RPMI7951 (cell line): ENCODE measurements at regions not wholly inside any gene's neighbourhood (a gene's known extent, or its start where the extent isn't known, plus 50 kb on each side); places are given as distances from the start of the nearest gene placed in this dataset.
"Not testable (repeated sequence)": the region's sequence is repeated elsewhere in the genome, so short reads cannot be mapped to it uniquely, and the experiment has no call there.

Experiments
- DNase-seq: peaks from one replicate; pipeline ENCODE4 v3.0.0-alpha.2; 2012; ENCODE audit warnings: low read depth

DNA sequence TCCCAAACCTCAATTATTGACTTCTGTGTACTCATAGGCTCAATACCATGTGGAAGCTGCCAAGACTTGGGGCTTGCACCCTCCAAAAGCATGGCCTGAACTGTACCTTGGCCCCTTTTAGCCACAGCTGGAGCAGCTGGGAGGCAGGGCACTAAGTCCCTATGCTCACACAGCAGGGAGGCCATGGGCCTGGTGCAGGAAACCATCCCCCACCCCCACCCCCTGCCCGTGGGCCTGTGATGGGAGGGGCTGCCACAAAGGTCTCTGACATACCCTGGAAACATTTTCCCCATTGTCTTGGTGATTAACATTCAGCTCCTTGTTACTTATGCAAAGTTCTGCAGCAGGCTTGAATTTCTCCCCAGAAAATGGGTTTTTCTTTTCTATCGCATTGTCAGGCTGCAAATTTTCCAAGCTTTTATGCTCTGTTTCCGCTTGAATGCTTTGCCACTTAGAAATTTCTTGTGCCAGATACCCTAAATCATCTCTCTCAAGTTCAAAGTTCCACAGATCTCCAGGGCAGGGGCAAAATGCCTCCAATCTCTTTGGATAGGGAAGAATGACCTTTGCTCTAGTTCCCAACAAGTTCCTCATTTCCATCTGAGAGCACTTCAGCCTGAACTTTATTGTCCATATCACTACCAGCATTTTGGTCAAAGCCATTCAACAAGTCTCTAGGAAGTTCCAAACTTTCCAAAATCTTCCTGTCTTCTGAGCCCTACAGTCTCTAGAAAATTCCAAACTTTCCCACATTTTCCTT lies 141.8 kb downstream of the AHR start:
- DNase-seq, result not testable (repeated sequence)

DNA sequence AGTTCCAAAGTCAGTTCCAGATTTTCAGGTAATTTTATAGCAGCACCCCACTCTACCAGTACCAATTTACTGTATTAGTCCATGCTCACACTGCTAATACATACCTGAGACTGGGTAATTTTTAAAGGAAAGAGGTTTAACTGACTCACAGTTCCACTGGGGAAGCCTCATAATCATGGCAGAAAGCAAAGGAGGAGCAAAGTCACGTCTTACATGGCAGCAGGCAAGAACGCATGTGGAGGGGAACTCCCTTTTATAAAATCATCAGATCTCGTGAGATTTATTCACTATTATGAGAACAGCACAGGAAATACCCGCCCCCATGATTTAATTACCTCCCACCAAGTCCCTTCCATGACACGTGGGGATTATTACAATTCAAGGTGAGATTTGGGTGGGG lies 142.4 kb downstream of the AHR start:
- DNase-seq, result no peak

DNA sequence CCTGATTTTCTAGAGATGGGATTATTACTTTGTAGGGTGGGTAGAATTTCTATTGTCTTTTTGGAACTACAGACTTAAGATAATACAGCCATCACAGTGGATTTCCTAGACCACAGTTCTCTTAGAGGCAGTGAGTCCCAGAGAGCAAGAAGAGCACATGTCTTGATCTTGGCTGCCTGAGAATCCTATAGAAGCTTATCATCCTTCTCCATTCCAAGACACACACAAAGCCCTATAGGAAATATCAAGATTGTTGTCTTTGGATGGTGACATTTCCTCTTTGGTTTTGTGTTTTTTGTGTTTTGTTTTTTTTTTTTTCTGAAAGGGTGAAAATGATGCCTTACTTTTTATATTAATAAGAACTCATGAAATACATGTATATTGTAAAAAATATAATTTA lies 143.1 kb downstream of the AHR start:
- no peak for DNase-seq

DNA sequence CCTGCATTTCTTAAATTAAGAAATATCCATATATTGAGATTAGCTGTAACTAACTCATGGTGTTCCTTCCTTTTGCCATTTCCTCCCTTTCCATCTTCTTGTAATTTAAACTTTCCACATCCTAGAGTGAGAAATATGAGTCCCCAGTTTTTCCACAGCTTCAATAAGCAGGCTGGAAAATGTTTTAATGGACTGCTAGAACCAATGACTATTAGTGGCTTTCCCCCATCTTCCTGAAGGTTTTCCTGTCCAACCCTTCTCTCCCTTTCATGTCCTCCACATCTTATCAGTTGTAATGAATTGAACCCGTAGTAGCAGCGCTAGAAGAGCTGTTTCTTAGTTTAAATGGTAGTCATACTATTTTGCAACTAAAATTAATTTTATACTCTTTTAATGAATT lies 145.7 kb downstream of the AHR start:
- DNase-seq, result no peak

DNA sequence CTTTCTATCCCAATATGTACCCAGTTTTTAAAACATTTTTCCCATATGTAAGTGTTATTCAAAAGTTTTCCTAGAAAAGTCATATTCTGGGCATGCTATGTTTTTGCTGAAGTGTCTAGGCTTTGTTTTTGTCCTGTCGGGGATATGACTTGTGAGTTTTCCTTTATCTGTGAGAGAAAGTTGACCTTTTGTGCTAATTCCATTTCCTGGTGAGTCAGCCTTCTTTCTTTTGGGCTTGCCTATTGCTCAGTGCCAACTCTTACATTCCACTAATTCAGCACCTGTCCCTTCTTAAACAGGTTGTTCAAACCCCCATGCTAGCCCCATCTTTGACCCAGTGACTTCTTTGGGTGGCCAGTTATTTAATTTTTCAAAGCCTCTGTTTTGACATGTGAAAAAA lies 146.2 kb downstream of the AHR start:
- DNase-seq, result peak; percentile 62

DNA sequence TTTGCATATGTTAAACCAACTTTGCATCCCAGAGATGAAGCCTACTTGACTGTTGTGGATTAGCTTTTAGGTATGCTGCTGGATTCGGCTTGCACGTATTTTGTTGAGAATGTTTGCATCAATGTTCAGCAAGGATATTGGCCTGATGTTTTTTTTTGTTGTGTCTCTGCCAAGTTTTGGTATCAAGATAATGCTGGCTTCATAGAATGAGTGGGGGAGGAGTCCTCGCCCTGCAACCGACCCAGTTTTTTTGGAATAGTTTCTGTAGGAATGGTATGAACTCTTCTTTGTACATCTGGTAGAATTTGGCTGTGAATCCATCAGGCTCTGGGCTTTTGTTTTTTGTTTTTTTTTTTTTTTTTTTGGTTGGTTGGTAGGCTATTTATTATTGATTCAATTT lies 147.9 kb downstream of the AHR start:
- DNase-seq, result no peak

DNA sequence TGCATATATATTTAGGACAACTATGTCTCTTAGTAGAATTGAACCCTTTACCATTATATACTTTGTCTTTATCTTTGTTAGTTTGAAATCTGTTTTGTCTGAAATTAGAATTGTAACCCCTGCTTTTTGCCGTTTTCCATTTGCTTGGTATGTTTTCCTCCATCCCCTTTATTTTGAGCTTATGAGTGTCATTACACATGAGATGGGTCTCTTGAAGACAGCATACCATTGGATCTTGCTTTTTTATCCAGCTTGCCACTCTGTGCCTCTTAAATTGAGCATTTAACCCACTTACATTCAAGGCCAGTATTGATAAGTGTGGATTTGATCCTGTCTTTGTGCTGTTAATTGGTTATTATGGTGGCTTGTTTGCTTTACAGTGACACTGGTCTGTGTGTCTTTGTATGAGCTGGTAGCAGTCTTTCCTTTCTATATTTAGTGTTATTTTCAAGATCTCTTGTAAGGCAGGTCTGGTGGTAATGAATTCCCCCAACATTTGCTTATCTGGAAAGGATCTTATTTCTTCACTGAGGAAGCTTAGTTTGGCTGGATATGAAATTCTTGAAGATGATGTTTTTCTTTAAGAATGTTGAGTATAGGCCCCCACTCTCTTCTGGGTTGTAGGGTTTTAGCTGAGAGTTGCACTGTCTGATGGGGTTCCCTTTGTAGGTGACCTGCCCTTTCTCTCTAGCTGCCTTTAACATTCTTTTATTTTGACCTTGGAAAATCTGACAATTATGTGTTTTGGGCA lies 149.5 kb downstream of the AHR start:
- DNase-seq, result no peak

DNA sequence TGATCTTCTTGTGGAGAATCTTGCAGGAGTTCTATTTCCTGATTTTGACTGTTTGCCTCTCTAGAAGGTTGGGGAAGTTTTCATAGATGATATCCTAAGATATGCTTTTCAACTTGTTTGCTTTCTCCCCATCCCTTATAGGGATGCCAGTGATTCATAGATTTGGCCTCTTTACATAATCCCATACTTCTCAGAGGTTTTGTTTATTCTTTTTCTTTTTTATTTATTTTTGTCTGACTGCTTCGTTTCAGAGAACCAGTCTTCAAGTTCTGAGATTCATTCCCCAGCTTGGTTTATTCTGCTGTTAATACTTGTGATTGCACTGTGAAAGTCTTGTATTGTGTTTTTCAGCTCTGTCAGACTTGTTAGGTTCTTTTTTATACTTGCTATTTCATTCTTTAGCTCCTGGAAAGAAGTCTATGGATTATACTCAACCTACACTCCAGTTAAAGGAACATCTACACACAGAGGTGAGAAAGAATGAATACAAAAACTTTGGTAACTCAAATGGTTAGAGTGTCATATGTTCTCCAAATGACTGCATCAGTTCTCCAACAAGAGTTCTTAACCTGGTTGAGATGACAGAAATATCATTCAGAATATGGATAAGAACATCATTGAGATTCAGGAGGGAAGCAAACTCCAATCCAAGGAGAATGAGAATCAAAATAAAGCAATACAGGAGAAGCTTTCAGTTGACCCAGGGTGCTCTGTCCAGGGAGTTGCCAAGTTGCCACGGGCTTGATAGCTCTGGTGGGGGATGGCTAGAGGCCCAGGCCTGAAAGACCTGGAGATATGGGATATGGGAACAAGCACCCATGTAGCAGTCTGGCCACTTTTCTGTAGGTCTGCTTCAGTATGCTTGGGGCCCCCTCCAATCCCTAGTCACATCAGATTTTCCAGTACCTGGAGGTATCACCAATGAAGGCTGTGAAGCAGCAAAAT lies 150.3 kb downstream of the AHR start:
- DNase-seq, result no peak

DNA sequence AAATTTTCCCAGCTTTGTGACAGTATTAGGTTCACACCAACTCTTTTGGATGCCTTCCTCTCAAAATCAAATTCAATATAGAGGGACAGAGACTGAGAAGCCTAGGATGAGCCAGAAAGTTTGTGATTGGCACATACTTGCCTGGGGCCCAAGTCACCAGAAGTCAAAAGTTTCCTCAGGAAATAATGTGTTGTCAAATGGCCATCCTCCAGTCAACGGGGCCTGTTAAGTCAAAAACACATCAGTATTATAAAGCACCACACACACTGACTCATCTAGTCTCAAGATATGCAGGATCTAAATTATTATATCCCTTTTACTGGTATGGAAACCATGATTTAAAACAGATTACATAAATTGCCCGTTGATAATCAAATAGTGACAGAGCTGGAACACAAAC lies 158.1 kb downstream of the AHR start:
- DNase-seq, result peak; percentile 45

DNA sequence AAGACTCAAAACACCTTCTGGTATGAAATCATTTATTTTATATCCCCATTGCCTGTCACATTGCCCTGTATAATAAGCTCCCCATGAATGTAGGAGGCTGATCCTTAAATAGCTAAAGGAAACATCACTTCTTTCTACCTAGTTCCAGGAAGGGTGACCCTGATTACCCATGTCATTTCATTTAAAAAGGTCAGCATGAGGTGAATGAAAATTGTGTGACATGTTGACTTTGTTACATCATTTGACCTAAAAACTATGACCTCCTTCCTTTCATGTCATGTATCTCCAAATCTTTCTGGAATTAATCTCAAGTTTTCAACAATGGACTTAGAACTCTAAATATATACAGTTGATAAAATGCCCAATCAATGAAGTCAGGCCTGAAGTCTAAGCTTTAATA lies 161.5 kb downstream of the AHR start:
- DNase-seq, result no peak

DNA sequence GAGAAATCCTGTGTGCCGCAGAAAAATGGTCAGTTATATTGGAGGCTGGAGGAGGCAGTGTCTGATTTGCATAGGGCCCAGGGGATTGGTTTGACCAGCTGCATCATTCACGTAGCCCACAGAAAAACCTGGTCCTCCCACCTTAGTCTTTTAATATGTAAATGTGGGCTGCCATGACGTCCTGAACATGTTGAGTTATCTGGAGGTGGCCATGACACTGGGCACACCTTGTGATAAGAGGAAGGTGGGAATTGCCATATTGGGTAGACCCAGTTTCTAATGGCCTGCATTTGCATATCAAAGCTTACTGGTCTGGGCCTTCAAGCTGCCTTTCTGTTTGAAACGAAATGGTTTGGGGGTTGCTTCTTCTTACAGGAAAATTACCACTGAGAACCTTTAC lies 162.2 kb downstream of the AHR start:
- no peak for DNase-seq

DNA sequence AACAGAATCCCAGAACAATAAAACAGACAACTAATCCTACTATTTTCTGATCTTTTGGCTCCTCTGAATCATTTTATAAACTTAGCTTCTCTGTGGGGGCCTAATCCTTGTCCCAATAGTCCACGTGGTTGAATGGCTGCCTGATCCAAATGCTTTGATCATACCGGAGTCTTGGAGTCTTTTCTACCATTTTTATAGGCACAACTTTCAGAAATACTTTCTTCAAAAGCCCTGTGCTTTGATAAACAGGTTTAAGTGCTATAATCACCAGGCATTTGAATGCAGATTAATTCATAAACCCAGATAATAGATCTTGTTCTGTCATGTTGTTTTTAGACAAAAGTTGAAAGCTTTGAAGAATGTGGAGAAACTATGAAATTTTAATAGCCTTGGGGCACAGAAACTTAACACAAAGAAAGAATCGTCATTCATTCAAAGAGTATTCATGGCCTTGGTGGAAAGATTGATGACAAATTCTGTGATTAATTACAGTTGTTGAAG lies 163.7 kb downstream of the AHR start:
- DNase-seq, result peak; percentile 56

DNA sequence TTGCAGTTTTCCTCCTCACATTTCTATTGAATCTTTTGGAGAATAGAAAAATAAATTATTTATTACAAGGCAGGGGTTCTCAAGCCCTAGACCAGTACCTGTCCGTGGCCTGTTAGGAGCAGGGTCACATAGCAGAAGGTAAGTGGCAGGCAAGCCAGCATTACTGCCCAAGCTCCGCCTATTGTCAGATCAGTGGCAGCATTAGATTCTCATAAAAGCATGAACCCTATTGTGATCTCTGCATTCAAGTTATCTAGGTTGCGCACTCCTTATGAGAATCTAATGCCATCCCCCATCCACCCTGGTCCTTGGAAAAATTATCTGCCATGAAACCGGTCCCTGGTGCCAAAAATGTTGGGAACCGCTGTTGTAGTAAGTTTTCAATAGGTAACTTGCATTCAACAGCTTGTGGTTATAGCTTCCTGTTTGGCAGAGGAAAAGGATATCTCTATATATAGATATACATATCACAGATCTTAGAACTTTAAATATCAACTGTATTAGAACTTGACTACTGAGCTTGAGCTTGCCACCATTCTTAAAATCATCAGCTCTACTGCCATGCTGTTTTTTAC lies 165.1 kb downstream of the AHR start:
- no peak for DNase-seq

DNA sequence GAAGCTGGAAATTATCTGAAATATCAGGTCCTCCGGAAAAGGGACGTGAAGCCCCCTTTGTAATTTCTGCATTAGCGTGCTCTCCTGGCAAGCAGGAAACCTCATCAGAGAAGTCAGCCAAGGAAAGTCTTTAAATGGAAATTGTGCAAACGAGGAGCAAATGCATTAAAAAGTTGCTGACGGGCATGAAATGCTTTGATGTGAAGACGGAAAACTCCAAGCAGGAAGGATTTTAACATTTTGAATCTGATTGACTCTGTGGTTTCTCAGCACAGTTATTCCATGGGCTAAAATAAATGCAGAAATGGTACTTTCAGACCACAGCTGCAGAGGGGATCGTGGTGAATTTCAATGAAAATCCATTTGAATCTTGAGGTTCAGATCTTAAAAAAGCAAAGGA lies 167.8 kb downstream of the AHR start:
- DNase-seq, result peak; percentile 56

DNA sequence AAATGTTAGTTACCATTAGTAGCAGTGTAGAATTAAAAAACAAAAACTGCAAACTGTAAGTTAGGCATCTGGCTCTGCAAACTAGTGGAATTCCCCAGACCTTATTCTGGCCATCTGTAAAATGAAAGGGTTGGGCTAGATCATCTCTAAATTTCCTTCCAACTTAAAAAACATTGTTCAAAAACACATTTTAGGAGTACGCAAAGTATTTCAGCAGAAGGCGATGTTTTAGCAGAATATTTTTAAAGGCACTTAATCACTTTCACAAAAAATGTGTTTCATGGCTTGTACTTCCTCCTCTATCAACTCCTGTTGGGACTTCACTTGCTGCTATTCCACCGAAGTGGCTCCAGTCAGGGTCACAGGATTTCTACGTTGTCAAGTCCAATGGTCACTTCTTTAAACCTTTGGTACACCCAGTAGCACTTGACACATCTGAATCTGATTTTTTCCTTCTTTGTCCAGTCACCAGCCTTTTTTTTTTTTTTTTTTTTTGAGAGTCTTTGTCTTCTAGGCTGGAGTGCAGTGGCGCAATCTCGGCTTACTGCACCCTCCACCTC lies 169.0 kb downstream of the AHR start:
- no peak for DNase-seq

DNA sequence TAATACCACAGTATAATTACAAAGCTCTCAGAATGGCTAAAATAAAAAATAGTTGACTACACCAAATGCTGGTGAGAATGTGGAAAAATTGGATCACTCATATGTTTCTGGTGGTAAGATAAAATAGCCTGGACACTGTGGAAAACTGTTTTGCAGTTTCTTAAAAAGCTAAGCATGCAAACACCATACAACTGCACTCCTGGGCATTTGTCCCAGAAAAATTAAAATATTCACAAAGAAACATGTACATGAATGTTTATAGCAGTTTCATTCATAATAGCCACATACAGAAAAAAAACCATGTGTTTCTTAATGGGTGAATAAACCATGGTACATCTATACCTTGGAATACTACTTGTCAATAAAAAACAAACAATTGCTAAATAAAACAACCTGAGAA lies 172.9 kb downstream of the AHR start:
- DNase-seq, result no peak

DNA sequence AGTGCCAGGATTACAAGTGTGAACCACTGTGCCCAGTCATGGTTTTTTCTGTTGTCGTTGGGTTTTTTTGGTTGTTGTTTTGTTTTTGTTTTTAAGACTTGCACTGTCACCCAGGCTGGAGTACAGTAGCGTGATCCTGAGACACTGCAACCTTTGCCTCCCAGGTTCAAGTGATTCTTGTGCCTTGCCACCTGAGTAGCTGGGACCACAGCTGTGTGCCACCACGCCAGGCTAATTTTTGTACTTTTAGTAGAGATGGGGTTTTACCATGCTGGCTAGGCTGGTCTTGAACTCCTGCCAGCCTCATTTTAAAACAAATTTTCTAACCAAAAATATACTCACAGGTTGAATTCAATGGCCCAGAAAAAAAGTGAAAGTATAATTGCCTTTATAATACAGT lies 174.1 kb downstream of the AHR start:
- DNase-seq, result no peak

DNA sequence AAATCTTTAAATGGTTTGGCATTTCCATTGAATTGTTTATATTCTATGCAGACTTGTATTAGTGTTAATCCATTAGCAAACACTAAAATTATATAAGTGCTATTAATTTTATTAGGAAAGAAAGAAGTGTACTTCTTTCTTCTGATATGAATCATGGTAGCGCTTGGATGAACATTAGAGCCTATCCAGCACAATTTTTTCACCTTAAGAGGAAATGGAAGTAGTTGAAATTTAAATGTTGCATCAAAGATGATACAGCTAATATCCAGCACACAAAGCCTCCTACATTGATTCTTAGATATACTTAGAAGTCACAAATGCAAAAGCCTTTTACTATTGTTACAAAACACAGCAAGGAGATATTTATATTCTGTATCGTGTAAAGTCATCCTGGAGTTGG lies 174.5 kb downstream of the AHR start:
- no peak for DNase-seq

DNA sequence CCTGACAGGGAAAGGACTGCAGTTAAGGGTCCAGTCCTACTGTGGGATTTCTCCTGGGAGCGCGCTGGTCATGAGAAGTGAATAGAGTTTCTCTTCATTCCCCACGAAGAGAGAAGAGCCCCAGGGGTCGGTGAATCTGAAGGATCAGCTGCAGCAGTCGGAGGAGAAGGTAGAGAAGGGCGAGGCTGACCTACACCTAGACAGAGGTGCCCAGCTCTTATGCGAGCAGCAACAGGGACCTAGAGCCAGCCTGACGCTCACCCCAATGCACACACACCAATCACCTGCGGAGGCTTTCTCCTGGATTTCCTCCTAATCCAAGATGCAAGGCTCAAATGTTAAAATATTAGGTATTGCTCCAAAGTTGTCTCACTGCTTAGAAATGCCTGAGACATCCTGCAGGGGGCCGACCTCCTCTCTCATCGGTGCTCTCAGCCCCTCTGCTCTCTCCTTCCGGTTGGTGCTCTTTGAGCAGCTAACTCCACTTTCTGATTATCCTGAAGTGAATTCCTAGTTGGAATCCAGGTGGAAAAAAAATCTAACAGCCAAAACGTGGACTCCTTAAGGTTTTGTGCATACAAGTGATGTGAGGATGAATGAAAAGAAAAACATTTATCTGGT lies 176.4 kb downstream of the AHR start:
- DNase-seq, result peak; percentile 11

DNA sequence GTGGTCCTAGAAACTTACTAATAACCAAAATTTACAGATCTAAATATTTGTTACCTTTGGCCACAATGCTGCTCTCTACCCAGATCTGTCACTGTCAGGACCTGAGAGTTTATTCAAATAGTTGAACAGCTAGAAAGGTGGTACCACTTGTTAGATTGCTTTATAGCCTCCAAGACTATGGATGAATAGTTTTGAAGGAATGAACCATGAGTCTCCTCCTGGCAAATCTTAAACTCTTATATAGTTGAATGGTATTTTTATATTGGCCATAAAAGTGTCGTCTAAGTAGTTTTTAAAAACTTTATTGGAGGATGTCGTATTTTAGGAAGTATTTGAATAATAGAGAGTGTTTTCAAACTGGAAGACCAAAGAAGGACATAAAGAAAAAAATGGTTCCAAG lies 178.7 kb downstream of the AHR start:
- no peak for DNase-seq

DNA sequence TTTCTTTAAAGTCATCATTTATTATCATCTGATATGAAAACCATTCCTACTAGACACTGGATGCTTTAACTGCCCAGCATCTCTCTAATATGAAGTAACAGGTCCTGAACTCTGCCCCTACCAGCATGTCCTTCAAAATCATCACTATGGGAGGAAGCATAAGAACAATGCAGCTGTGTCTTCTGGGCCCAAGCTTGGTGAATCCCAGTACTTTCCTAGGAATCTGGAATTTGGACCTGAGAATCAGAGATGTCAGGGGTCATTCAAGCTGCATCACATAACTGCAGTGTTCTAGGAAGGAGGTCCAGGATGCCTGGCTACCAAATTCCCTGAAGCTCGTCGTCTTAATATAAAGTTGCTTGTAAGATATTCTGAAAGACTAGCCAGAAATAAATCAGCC lies 182.7 kb downstream of the AHR start:
- no peak for DNase-seq
